PC-3 (cell line): ENCODE measurements at regions not wholly inside any gene's neighbourhood (a gene's known extent, or its start where the extent isn't known, plus 50 kb on each side); places are given as distances from the start of the nearest gene placed in this dataset.

Source experiments
- ATAC-seq: fragments of 200-7000 bp; cut with Tn5 transposase; 2 replicates; pipeline ENCODE4 v1.9.1; 2020; ENCODE audit warnings: mild to moderate bottlenecking, moderate library complexity
- BruUV-seq: library from RNA; stranded (reverse); fragments of 400-500 nt; replicated peaks from 2 replicates; lab custom pipeline; 2021; lab: Mats Ljungman, UMichigan
- CTCF ChIA-PET: fragments of 300-600 bp; sonication (Branson Sonifier 250); formaldehyde crosslinking; loops from one replicate; lab custom pipeline; 2022; ENCODE audit warnings: antibody characterized with exemption; lab: Charles Lee
- POLR2A ChIA-PET: fragments of 300-600 bp; sonication (Branson Sonifier 250); formaldehyde crosslinking; loops from one replicate; lab custom pipeline; 2022; ENCODE audit warnings: antibody characterized with exemption; ENCODE audit not compliant: unreplicated experiment; lab: Charles Lee
- DNase-seq: peaks from one replicate; pipeline ENCODE4 v3.0.0-alpha.2; 2015
- H2AFZ ChIP-seq: fragments of 300-600 bp; sonication (generic); 2 replicates; pipeline ENCODE4 v1.6.0; 2016; ENCODE audit warnings: antibody characterized with exemption, low read length
- H3F3A ChIP-seq: fragments of 300-600 bp; sonication (generic); one replicate; pipeline ENCODE4 v1.6.0; 2017; ENCODE audit warnings: antibody characterized with exemption, low read length, control low read depth, mild to moderate bottlenecking; ENCODE audit not compliant: unreplicated experiment
- H3K27ac ChIP-seq: fragments of 300-600 bp; sonication (generic); 2 replicates; pipeline ENCODE4 v1.5.1; 2016; ENCODE audit warnings: mild to moderate bottlenecking, low read length
- H3K27me3 ChIP-seq: fragments of 300-600 bp; sonication (generic); 2 replicates; pipeline ENCODE4 v1.6.1; 2016; ENCODE audit warnings: low read length, mixed read lengths
- H3K36me3 ChIP-seq: fragments of 300-600 bp; sonication (generic); 2 replicates; pipeline ENCODE4 v1.6.1; 2016; ENCODE audit warnings: low read depth, mixed run types, low read length, mixed read lengths
- H3K4me1 ChIP-seq: fragments of 300-600 bp; sonication (generic); 2 replicates; pipeline ENCODE4 v1.5.1; 2016; ENCODE audit warnings: low read length; ENCODE audit not compliant: insufficient read depth
- H3K4me2 ChIP-seq: fragments of 300-600 bp; sonication (generic); 2 replicates; pipeline ENCODE4 v1.6.0; 2016; ENCODE audit warnings: low read length
- H3K4me3 ChIP-seq: fragments of 300-600 bp; sonication (generic); 2 replicates; pipeline ENCODE4 v1.5.1; 2016; ENCODE audit warnings: mild to moderate bottlenecking, low read length, mixed read lengths
- H3K79me2 ChIP-seq: fragments of 300-600 bp; sonication (generic); 2 replicates; pipeline ENCODE4 v1.6.1; 2017; ENCODE audit warnings: low read length, mixed read lengths
- H3K9ac ChIP-seq: fragments of 300-600 bp; sonication (generic); 2 replicates; pipeline ENCODE4 v1.6.0; 2016; ENCODE audit warnings: mild to moderate bottlenecking, low read length
- H3K9me2 ChIP-seq: fragments of 300-600 bp; sonication (generic); replicated peaks from 2 replicates; pipeline ENCODE4 v1.6.1; 2016; ENCODE audit warnings: mixed run types, low read length, mixed read lengths
- H3K9me3 ChIP-seq: fragments of 300-600 bp; sonication (generic); 2 replicates; pipeline ENCODE4 v1.6.1; 2016; ENCODE audit warnings: low read length, mixed read lengths
- H4K20me1 ChIP-seq: fragments of 300-600 bp; sonication (generic); 2 replicates; pipeline ENCODE4 v1.6.1; 2016; ENCODE audit warnings: low read length, mixed read lengths
- EZH2 ChIP-seq: fragments of 300-600 bp; sonication (generic); IDR thresholded peaks from one replicate; pipeline ENCODE4 v1.6.1; 2017; ENCODE audit warnings: antibody characterized with exemption, mild to moderate bottlenecking, low read length; ENCODE audit not compliant: unreplicated experiment
- EZH2phosphoT487 ChIP-seq: fragments of 300-600 bp; sonication (generic); IDR thresholded peaks from 2 replicates; pipeline ENCODE4 v1.6.1; 2018; ENCODE audit warnings: mild to moderate bottlenecking, antibody characterized with exemption, low read length, borderline replicate concordance
- intact Hi-C: fragments of 100-400 bp; cut with micrococcal nuclease; formaldehyde crosslinking; loops from 2 replicates; pipeline ENCODE4 v1.9.0; 2023
- TF ChIP-seq, protein P1 (sequence below): fragments of 300-600 bp; sonication (generic); conservative IDR thresholded peaks from 2 replicates; pipeline ENCODE4 v1.5.1; 2017; ENCODE audit warnings: antibody characterized with exemption, low read depth, mild to moderate bottlenecking, low read length

DNA sequence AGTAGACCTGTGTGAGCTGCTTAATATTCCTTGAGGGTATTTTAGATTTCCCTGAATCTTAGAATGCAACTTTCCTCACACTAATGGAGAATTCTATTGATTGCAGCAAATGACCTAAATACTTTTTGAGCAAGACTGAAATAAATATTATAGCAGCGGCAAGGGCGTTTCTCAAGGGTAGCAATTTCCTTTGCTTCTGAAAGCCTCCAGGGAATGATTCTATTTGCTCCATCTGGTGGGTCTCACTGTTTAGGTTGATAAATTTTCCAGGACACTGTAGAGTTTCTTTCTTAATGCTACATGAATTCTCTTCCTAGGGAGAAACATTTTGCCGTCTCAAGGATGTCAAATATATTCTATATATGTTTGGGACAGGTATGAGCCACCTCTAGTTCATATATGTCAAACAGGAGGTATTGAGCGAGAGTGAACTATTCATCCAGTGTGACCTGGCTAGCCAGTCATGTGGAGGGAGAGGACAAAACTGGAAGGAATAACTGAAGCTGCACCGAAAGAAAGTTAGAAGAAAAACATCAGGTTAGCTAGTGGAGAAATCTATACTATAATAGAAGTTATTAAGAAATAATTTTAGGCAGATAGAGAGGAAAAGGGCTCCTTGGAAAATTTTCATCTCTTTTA is 57.9 kb upstream of the FZD8 start:
- Histone ChIP-seq H3K9me3 (no peaks in the 10 kb centered on the region), H3K4me2 (no peak overlapping the region), H3K9me2 (no peaks in the 10 kb centered on the region), H3K9ac (no peak overlapping the region), H3K4me3 (no peak overlapping the region), H3F3A (no peaks in the 10 kb centered on the region), H2AFZ (no peak overlapping the region), H3K27ac (no peak overlapping the region), H3K4me1 (peaks cover 6% of the 10 kb centered on the region), H3K79me2 (no peaks in the 10 kb centered on the region), H3K36me3 (no peaks in the 10 kb centered on the region), H3K27me3 (no peaks in the 10 kb centered on the region), H4K20me1 (no peaks in the 10 kb centered on the region)
- ATAC-seq = no peak
- POLR2A ChIA-PET = no interaction called here
- intact Hi-C loops = no loop called here
- TF ChIP-seq EZH2 (no peak), EZH2phosphoT487 (no peak)
- TF ChIP-seq, protein P1, sequence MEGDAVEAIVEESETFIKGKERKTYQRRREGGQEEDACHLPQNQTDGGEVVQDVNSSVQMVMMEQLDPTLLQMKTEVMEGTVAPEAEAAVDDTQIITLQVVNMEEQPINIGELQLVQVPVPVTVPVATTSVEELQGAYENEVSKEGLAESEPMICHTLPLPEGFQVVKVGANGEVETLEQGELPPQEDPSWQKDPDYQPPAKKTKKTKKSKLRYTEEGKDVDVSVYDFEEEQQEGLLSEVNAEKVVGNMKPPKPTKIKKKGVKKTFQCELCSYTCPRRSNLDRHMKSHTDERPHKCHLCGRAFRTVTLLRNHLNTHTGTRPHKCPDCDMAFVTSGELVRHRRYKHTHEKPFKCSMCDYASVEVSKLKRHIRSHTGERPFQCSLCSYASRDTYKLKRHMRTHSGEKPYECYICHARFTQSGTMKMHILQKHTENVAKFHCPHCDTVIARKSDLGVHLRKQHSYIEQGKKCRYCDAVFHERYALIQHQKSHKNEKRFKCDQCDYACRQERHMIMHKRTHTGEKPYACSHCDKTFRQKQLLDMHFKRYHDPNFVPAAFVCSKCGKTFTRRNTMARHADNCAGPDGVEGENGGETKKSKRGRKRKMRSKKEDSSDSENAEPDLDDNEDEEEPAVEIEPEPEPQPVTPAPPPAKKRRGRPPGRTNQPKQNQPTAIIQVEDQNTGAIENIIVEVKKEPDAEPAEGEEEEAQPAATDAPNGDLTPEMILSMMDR = no peak
- no peak for DNase-seq
- no TSS peak for BruUV-seq
- CTCF ChIA-PET = no interaction called here

- ATAC-seq (peak; percentile 69), DNase-seq (peak; percentile 50)
- ChIA-PET POLR2A (interaction anchor here (0.5 to 0.6 kb wide), 2 partner anchors 191 to 311 kb away, joined by 3 to 4 read pairs; no protein-coding TSS in a partner anchor), CTCF (no interaction called here)
- no peaks in the 10 kb centered on the region for H3K79me2 ChIP-seq
- no peak overlapping the region for H3K27ac ChIP-seq
- peaks cover 6% of the 10 kb centered on the region for H3K4me1 ChIP-seq
- H3K9me3 ChIP-seq = no peaks in the 10 kb centered on the region
- no peak overlapping the region for H3K4me3 ChIP-seq
- no peaks in the 10 kb centered on the region for H3K36me3 ChIP-seq
- no peaks in the 10 kb centered on the region for H3K27me3 ChIP-seq
- BruUV-seq = no TSS peak
- H3F3A ChIP-seq = no peaks in the 10 kb centered on the region
- intact Hi-C loops = no loop called here
- H3K4me2 ChIP-seq = no peak overlapping the region
- H2AFZ ChIP-seq = peak overlapping the region; percentile 9
- H3K9ac ChIP-seq = no peak overlapping the region
- no peak for TF ChIP-seq EZH2
- TF ChIP-seq EZH2phosphoT487 = no peak
- TF ChIP-seq, protein P1 = no peak
- H3K9me2 ChIP-seq = no peaks in the 10 kb centered on the region
- H4K20me1 ChIP-seq = no peaks in the 10 kb centered on the region
These were observed 54.5 kb upstream of the FZD8 start for GRCh38 chr10:35696392-35697287.

GRCh38 chr10:35693800-35694199 is 51.7 kb upstream of the FZD8 start:
- Histone ChIP-seq H3K4me2 (no peak overlapping the region), H3K9ac (no peak overlapping the region), H3F3A (no peaks in the 10 kb centered on the region), H3K27ac (no peak overlapping the region), H3K9me2 (no peaks in the 10 kb centered on the region), H2AFZ (no peak overlapping the region), H3K4me3 (no peak overlapping the region), H4K20me1 (no peaks in the 10 kb centered on the region), H3K27me3 (no peaks in the 10 kb centered on the region), H3K9me3 (no peaks in the 10 kb centered on the region), H3K79me2 (no peaks in the 10 kb centered on the region), H3K4me1 (peaks cover 13% of the 10 kb centered on the region), H3K36me3 (no peaks in the 10 kb centered on the region)
- ATAC-seq (no peak), DNase-seq (no peak)
- ChIA-PET CTCF (no interaction called here), POLR2A (no interaction called here)
- TF ChIP-seq, protein P1 = no peak
- TF ChIP-seq EZH2 (no peak), EZH2phosphoT487 (no peak)
- intact Hi-C loops = no loop called here
- no TSS peak for BruUV-seq
